Ascending aorta (tissue), 2 donors: ENCODE measurements at regions not wholly inside any gene's neighbourhood (a gene's known extent, or its start where the extent isn't known, plus 50 kb on each side); places are given as distances from the start of the nearest gene placed in this dataset.

Experiments used
- DNase-seq, 2 donors: peaks; one replicate each; pipeline ENCODE4 v3.0.0-alpha.2; 2019; ENCODE audit warnings: low spot score in 2 of 2
- H3K27ac ChIP-seq, 2 donors: fragments of 200-600 bp; sonication (generic); one replicate each; pipeline ENCODE4 v1.5.1; 2016 to 2017; ENCODE audit warnings: mild to moderate bottlenecking in 1 of 2
- H3K27me3 ChIP-seq: fragments of 200-600 bp; sonication (generic); one replicate; pipeline ENCODE4 v1.5.1; 2017
- H3K36me3 ChIP-seq, 2 donors: fragments of 200-600 bp; sonication (generic); one replicate each; pipeline ENCODE4 v1.5.1; 2016
- H3K4me1 ChIP-seq, 2 donors: fragments of 200-600 bp; sonication (generic); one replicate each; pipeline ENCODE4 v1.5.1; 2016 to 2017; ENCODE audit warnings: mild to moderate bottlenecking in 1 of 2
- H3K4me3 ChIP-seq, 2 donors: fragments of 200-600 bp; sonication (generic); one replicate each; pipeline ENCODE4 v1.5.1; 2016 to 2017; ENCODE audit warnings: mild to moderate bottlenecking in 1 of 2
- H3K9me3 ChIP-seq, 2 donors: fragments of 200-600 bp; sonication (generic); one replicate each; pipeline ENCODE4 v1.5.1; 2016
- CTCF ChIP-seq, 3 experiments: fragments of 200-600 bp in 2 of 3; fragments of 450-650 bp in 1 of 3; sonication (generic) in 2 of 3; IDR thresholded peaks; one replicate each; pipeline ENCODE4 v1.5.1; 2016 to 2019; ENCODE audit warnings: antibody characterized with exemption in 3 of 3, mild to moderate bottlenecking in 1 of 3, moderate library complexity in 1 of 3
- intact Hi-C: fragments of 100-400 bp; cut with DNase I; formaldehyde crosslinking; loops from one replicate; pipeline ENCODE4 v1.15.1; 2023

GRCh38 chr12:123067654-123068053 is 83.2 kb downstream of the PITPNM2 start:
- H3K4me3 ChIP-seq: no peak overlapping the region
- no peak overlapping the region for H3K27ac ChIP-seq
- no peaks in the 10 kb centered on the region for H3K36me3 ChIP-seq
- H3K27me3 ChIP-seq: no peaks in the 10 kb centered on the region
- DNase-seq: no peak
- no peak for TF ChIP-seq CTCF (IDR thresholded peaks at IDR 0.05)
- peaks cover 34 to 64% of the 10 kb centered on the region in 2 donors for H3K4me1 ChIP-seq
- H3K9me3 ChIP-seq: no peaks in the 10 kb centered on the region
- intact Hi-C loops: no loop called here

- Histone ChIP-seq H3K36me3 (no peaks in the 10 kb centered on the region), H3K4me3 (no peak overlapping the region), H3K4me1 (peaks cover 34 to 67% of the 10 kb centered on the region in 2 donors), H3K27me3 (no peaks in the 10 kb centered on the region), H3K27ac (peak overlapping the region; percentile 75 to 94), H3K9me3 (no peaks in the 10 kb centered on the region)
- intact Hi-C loops: no loop called here
- no peak for DNase-seq
- no peak for TF ChIP-seq CTCF (IDR thresholded peaks at IDR 0.05)
These were observed 84.5 kb downstream of the PITPNM2 start for GRCh38 chr12:123066384-123066710.

- DNase-seq: no peak
- Histone ChIP-seq H3K9me3 (no peaks in the 10 kb centered on the region), H3K4me3 (no peak overlapping the region), H3K4me1 (peaks cover 31 to 63% of the 10 kb centered on the region in 2 donors), H3K27me3 (no peaks in the 10 kb centered on the region), H3K27ac (peak overlapping the region; percentile 75 to 94), H3K36me3 (no peaks in the 10 kb centered on the region)
- intact Hi-C loops: no loop called here
- no peak for TF ChIP-seq CTCF (IDR thresholded peaks at IDR 0.05)
These were observed 85.1 kb downstream of the PITPNM2 start for GRCh38 chr12:123065676-123066383.

GRCh38 chr12:123064885-123065619 is 84.6 kb downstream of the ARL6IP4 start:
- no peaks in the 10 kb centered on the region for H3K9me3 ChIP-seq
- no peak overlapping the region for H3K4me3 ChIP-seq
- H3K27me3 ChIP-seq: no peaks in the 10 kb centered on the region
- DNase-seq: no peak
- TF ChIP-seq CTCF (IDR thresholded peaks at IDR 0.05): no peak
- intact Hi-C loops: no loop called here
- H3K36me3 ChIP-seq: no peaks in the 10 kb centered on the region
- peaks cover 29 to 59% of the 10 kb centered on the region in 2 donors for H3K4me1 ChIP-seq
- H3K27ac ChIP-seq: peak overlapping the region; percentile 75 to 94

- peak in 1 of 2 donors; percentile 85 for DNase-seq
- intact Hi-C loops: no loop called here
- TF ChIP-seq CTCF (IDR thresholded peaks at IDR 0.05): no peak
- H3K27me3 ChIP-seq: no peaks in the 10 kb centered on the region
- no peaks in the 10 kb centered on the region for H3K9me3 ChIP-seq
- peaks cover 29 to 59% of the 10 kb centered on the region in 2 donors for H3K4me1 ChIP-seq
- H3K4me3 ChIP-seq: no peak overlapping the region
- H3K27ac ChIP-seq: peak overlapping the region; percentile 75 to 94
- H3K36me3 ChIP-seq: no peaks in the 10 kb centered on the region
These were observed 83.9 kb downstream of the ARL6IP4 start for GRCh38 chr12:123064366-123064765.
